GM12874 (cell line): ENCODE measurements at regions not wholly inside any gene's neighbourhood (a gene's known extent, or its start where the extent isn't known, plus 50 kb on each side); places are given as distances from the start of the nearest gene placed in this dataset.

Source experiments
- TF ChIP-seq, protein P1 (sequence below): IDR thresholded peaks from 2 replicates; pipeline ENCODE4 v1.5.1; 2011; ENCODE audit warnings: low read depth, mild to moderate bottlenecking, control low read depth, low read length, moderate library complexity; ENCODE audit not compliant: insufficient read depth

DNA sequence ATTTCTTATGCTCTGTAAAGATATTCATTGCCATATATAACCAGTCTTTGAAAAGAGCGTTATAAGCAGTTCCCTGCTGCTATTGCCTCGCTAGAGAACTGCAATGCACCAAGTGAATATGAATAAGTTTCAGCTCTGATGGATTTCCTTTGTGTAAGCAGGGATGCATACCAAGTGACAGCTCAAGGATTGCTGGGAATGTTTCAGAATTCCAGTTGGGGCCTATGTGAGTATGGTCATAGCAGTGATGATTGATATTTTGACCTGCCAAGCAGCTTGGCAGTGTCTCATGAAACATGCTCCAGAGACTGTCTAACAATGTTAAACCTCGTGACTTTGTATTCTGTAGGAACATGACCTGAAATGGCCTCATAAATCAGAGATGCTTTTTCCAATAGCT is 312.6 kb downstream of the C11orf87 start:
- TF ChIP-seq, protein P1, sequence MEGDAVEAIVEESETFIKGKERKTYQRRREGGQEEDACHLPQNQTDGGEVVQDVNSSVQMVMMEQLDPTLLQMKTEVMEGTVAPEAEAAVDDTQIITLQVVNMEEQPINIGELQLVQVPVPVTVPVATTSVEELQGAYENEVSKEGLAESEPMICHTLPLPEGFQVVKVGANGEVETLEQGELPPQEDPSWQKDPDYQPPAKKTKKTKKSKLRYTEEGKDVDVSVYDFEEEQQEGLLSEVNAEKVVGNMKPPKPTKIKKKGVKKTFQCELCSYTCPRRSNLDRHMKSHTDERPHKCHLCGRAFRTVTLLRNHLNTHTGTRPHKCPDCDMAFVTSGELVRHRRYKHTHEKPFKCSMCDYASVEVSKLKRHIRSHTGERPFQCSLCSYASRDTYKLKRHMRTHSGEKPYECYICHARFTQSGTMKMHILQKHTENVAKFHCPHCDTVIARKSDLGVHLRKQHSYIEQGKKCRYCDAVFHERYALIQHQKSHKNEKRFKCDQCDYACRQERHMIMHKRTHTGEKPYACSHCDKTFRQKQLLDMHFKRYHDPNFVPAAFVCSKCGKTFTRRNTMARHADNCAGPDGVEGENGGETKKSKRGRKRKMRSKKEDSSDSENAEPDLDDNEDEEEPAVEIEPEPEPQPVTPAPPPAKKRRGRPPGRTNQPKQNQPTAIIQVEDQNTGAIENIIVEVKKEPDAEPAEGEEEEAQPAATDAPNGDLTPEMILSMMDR: no peak

DNA sequence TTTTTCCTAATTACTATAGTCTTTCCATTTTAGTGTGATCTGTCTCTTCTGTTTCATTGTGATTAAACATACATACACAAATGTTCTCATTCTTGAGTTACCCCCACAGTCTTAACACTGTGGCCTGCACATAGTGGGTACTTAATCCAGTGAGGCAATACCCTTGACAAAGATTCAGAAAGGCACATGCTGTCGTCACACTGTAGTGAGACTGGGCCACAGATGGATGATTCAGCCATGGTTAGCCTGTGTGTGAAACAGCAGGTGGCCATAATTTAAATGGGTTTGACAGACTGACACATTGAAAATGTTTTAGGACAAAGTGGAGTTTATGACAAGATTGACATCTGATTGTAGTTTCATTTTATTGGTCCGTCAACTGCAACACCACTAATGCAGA is 313.1 kb downstream of the C11orf87 start:
- TF ChIP-seq, protein P1: no peak

DNA sequence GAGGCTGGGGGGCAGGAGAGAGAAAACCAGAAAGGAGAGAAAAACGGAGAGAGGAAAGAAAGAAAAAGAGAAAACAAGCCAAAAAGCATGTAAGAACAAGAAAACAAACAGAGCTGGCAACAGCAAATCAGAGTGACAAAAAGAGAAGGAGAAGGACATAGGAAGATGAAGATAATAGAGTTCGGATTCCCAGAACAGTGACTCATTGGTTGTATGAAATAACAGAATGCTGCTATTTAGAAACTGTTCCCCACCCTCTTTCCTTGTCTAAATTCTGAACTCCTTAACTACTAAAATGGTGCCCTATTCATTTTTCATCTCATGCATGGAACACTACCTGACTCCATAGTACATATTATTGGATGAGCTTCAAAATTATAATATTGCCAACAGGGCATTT is 317.4 kb downstream of the C11orf87 start:
- TF ChIP-seq, protein P1: no peak

DNA sequence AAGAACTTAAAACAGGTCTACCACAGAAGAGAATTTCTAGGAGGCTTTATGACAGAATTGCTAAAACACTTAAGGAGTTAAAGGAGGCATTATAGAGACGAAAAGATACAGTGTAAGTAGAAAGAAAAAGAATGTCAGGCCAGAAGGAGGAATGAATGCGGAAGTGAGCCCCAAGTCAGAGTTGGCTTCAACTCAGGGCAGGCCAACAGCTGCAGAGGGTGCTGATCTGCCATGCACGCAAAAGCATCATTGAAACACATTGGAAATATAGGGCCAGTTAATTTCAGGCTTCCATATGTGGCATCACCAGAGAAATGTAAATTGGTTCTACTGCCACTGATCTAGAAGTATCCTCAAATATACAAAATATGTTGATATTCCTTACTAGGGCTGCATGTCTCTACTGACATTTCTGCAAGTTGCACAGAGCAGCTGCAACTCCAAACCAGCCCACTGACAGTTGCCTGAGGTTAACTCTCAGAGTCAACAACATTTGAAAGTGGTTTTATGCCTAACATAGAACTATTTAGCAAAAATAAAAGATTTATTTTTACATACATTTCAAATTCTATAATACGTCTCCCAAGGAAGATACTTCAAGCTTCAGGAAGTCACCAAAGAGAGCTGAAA is 324.1 kb downstream of the C11orf87 start:
- TF ChIP-seq, protein P1: no peak

DNA sequence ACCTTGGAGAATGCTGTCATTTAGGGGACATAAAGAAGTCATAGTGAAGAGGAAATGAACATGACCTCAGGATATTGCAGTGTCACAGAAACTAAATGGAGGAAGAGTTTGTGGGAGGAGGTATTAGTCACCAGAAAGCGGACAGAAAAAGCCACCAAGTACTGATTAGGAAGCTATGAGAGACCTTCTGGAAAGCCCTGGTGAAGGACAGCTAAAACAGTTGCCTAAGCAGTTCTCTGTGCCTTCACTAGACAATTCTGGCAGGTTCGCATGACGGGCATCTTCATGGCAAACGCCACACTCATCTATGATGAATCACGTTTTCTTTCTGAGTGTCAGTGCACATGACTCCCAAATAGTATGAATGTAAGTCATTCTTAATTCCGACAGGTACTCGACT is 325.8 kb downstream of the C11orf87 start:
- TF ChIP-seq, protein P1: no peak

DNA sequence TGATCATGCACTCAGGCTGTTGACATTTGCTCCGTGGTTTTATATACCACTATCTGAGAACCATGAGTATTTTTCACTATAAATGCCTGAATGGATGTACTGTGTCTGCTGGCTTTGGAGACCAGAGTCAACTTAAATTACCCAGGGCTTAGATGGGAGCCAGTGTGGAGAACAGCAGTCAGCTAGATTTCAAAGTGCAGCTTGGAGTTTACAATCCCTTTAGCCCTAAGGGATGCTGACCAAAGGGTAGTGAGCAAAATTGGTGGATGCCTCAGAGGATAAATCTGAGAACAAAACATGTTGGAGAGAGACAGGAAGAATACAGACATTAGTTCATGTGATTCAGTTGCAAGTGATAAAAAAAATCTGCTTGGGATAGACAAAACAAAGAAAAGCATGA is 327.5 kb downstream of the C11orf87 start:
- TF ChIP-seq, protein P1: no peak

DNA sequence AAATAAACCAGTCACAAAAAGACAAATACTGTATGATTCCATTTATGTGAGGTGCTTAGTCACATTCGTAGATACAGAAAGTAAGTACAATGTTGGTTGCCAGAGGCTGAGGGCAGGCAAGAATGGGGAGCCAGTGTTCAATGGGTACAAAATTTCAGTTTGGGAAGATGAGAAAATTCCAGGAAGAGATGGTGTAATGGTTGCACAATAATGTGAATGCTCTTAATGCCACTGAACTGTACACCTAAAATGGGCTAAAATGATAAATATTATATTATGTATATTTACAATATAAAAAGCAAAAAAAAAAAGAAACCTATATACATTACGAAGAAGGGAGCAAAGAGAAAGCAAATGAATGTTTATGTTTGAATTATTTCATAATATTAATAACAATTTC is 329.0 kb downstream of the C11orf87 start:
- TF ChIP-seq, protein P1: no peak

DNA sequence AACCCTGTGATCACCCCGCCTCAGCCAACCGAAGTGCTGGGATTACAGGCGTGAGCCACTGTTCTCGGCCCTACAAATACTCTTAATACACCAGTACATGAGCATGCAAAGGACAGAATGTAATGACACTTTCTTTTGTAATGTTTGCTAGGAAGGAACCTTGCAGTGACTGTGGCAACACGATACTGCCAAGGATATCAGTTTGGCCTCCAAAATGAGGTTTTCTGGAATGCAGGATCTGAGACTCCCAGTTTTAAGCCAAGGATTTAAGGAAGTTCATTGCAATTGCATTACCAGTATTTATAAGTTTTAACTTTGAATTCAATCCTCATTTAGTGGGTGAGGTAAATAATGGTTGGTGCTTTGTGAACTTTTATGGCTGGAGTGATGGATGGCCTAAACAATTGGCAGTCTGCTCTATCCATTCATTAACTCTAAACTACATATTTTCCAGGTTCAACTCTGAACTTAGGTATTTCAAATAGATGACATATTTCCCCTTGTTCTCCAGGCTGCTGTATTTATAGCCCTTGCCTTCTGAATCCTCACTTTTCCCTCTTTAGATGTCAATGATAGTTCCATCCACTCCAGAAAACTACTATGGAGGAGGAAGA is 330.3 kb downstream of the C11orf87 start:
- TF ChIP-seq, protein P1: no peak
